CD1c-positive myeloid dendritic cell (primary cell): ENCODE measurements at regions not wholly inside any gene's neighbourhood (a gene's known extent, or its start where the extent isn't known, plus 50 kb on each side); places are given as distances from the start of the nearest gene placed in this dataset.

Experiments
- DNase-seq: peaks from one replicate; pipeline ENCODE4 v3.0.0-alpha.2; 2016; ENCODE audit errors: extremely low spot score

DNA sequence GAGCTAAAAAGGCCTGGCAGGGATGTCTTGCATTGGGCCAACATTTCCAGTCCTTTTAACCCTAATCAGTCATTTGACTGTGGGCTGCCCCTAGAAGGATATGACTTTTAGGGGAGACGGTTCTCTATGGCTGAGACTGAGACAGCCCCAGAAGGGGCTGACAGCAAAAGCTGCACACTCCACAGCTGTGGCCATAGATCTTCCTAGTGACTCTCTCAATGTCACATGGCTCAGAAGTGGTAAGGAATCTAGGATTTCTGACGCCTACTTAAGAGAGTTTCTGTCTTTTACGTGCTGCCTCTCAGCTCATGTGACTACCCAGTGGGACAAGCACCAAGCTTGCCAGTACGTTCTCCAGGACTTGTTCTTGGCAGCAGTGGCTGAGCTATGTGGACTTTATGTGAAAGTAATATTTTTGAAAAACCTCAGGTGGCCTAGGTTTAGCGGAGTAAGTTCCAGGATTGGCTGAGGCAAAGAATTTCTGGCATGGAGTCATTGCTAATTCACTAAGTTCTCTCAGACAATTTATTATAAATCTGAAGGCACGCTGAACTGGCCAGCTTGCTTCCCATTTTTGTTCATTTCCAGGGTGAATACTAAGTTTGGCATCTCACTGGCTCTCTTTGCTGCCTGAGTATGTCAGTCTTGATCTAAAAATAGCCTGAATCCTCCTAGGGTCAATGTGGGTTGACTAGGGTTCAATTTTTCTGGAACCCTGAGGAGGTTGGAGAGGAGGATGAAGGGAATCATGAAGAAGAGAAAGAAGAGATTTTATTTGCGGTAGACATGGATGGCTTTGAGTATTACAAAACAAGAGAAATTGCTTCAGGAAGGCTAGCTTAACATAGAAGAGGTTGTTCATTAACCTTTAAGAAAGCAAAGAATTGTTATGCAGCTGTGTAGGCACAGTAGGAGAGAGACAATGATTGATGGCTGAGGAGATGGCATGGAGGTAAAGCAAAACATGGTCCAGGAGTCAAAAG, 271.8 kb downstream of the AEBP2 start:
- no peak for DNase-seq

DNA sequence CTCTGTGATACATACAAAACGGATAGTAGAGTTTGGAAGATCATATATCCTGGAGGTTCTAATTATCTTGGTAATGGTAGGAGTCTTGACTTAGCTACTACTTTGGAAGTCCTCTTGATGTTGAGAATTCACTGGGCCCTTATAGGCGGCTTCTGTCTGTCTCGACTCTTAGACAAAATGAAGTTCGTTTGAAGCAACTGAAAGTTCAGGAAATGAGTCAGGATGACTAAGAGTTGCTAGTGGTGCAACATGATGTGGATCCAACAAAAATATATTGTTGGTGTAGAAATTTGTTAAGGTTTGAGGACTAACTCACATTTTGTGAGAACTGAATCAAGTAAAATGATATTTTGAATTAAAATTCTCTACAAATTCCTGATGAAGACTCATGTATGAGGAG, 272.7 kb downstream of the AEBP2 start:
- no peak for DNase-seq

DNA sequence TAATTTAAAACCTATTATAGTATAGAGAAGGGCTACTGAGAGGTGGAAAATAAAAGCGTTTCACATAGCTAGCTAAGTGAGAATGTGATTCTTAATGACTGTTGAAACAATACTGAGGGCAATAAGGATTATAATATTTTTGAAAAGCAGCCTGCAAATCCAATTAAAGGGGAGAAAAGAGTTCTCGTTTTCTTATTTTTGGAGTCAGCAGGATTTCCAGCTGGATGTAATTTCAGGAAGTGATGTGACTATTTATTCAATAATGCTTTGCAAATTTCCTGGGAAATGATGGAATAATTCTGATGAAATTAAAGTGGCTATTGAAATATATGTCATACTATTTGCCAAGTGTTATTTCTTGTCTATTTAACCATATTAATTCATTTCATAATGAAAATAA, 279.1 kb downstream of the AEBP2 start:
- no peak for DNase-seq

DNA sequence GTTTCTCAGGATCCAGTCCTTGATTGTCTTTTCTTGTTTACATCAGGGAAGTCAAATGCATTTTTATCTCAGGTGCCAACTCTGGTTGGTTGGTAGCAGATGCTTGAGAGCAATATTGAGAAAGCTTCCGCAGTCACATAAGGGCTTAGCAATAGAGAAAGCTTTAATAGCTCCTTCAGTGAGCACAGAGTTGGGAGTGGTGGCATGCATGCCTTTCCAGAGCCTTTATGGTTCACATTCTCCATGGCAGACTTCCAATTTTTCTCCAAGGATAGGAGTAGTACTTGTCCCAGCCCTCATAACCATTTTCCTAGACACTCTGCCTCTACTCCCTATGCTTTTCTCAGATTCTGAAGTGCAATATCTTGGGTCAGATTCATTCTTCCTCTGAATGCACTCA, 280.4 kb downstream of the AEBP2 start:
- no peak for DNase-seq

DNA sequence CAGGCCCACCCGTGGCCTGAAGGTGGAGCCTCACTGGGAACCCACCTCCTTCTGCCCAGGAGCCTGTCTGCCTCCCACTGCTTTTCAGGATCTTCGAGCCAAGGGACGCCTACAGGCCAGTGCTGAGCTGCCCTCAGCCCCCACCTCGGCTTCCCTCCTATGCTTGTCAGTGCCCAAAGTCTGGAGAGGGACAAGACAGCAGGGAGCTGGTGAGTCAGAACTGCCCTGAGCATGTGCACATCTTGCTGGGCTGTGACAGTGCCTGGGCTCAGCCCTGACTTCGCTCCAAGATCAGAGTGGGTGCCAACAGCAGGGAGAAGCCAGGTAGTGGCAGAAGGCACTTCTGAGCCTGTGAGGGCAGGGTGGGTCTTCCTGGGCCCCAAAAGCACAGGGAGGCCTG, 286.8 kb downstream of the AEBP2 start:
- DNase-seq: no peak

DNA sequence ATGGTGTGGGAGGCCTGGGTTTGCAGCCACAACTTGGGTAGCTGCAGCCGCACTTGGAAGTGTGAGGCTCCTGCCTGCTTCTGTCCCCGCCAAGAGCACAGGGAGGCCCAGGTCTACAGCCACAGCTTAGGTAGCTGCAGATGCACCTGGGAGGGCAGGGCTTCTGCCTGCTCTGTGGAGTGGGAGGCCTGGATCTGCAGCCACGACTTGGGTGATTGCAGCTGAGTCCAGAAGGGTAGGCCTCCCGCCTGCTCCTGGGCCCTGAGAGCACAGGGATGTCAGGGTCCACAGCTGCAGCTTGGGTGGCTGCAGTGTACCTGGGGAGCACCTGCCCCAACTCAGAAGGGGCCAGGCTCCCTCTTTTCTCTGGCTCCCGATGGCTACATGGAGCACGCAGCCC, 287.3 kb downstream of the AEBP2 start:
- DNase-seq: no peak

DNA sequence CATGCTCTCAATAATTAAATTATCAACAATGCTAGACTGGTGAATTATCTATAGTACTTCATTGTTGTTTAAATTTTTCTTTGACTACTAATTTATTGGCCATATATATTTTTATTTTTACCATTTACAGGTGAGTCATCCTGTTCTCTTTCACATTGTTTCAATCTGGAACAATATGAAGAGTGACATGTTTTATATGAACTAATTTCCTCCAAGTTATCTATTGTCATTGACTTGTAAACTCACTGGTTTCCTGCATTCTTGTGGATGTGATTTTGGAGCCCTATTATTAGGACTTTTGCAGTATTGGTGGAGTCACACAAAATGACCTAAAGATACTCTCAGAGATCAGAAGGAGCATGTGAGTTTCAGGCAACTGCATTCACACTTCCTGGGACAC, 297.7 kb downstream of the AEBP2 start:
- DNase-seq: no peak

DNA sequence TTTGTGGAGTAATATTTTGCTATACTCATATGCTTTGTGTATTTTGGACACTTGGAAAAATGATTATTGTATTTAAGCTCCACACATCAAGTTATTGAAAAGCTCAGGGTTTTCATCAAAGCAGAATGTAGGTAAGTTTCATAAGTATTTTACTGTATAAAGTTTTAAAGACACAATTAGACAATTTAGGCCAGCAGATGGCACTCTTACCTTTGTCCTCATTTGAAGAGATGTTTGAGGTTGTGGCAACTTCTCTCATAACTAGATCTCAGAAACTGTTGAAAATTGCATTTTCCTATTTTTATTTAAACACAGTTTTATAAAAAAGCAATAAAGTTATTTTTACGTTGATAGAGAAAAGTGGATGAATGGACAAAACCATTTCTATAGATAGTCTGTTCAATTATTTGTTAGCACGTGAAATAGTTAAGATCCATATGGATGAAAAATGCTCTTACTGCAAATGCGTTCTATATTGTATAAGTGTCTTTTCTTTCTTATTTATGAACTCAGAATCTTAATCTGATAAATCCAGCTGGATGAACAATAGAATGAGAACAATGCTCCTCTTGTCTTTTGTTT, 300.0 kb downstream of the AEBP2 start:
- peak; percentile 73 for DNase-seq

DNA sequence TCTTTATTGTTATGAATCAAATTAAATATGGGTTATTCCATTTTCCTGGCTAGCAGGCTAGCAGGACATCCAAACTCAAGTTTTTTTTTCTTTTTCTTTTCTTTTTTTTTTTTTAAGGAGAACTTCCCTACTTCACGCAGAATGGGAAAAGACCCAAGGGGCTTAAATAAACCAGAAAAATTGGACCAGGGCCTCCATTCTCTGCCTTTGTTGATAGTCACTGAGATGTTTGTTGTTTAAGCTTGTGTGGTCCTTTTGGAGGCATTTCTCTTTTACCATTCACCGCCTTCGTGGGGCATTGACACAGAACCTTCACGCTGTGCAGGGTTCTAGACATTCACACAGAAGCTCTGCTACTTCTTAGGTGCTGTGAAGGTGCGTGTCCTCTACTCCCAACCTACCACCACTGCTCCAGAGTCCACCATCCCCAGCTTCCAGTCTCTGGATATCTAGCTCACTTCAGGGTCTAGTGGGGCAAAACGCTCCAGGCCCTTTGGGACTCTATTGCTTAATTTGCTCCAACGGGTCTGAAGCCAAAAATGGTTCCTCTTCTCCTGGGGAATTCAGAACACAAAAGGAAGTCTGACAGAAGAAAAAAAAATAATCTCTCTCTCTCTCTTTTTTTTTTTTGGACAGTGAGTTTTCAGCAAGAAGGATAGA, 301.3 kb downstream of the AEBP2 start:
- no peak for DNase-seq

DNA sequence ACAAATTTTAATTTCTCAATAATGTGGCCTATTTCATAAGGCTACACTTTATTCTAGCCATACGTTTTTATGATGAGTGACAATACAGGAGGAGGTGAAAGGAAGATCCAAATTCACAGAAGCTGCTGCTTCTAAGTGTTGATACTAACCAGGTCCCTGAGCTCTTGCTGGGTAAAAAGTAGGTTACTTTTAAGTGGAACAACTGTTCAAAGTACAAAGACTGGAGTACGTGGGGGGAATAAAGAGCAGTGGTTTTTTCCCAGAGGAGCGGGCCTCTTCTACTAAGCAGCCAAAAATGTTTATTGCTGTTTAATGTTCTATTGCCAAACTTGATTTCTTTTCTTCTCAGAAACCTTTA, 301.8 kb downstream of the AEBP2 start:
- DNase-seq: no peak

DNA sequence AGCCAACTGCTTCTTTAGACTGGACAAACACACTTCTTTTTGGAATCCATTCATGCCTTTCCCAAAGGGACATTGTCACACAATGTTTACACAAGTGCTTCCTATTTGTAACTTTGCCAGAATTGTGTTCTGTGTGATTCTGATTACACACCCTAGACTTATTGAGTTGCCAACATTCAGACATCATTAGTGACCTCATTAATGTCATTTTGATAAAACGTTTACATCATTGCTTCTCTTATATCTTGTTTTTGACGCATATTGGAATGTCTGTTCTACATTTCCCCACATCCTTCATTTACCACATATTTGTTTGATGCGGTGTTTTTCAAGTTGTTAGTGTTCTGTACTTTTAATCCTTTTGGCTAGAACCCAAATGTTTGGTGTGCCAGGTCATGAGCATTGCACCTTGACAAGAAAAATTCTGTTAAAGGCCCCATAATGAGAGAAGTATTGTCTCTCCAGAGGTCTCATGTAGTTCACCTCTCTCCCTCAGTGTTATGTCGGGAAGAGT, 305.5 kb downstream of the AEBP2 start:
- DNase-seq: no peak

DNA sequence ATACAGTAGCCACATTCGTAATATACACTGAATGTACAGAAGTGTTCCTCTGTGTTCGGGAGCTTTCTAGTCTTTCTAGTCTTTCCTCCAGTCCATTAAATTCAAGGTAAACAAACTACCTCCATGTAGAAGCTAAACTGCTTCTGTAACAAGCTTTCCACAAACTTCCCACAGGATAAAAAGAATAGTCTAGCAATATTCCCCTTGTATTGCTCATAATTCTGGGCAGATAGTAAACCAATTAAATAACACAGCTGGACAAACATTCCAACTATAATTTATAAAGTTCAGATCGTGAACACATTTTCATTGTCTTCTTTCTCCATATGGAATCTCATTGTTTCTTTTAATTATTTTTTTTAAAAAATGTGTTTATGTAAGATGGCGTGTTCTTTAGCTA, 307.2 kb downstream of the AEBP2 start:
- no peak for DNase-seq

DNA sequence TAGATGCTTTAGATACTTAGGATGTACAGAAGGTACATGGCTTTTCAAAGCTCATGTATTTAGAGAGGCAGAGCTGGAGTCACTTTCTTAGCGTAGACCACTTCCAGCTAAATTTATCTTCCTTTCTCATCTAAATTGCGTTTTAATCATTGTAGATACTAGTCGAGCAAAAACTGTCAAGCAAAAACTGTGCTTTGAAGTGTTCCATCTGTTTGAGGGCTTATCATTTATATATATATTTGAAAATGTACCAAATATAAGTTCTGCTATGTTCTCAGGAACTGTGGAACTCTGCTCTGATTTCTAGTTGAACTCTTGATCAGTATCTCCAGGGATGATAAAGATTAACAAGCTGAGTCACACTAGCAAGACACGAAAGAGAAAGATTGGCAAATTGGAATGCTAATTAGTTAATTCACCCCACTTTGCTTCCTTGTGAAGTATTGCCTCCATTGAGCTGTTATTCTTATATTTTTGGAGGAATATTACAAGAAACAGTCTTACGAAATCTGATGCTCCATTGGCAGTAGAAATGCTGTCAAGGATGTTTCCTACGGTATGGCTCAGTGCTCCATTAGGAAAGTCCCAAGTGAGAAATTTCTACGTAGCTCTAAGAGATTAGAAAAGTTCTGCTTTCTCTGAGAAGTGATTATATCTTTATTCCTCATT, 310.7 kb downstream of the AEBP2 start:
- no peak for DNase-seq

DNA sequence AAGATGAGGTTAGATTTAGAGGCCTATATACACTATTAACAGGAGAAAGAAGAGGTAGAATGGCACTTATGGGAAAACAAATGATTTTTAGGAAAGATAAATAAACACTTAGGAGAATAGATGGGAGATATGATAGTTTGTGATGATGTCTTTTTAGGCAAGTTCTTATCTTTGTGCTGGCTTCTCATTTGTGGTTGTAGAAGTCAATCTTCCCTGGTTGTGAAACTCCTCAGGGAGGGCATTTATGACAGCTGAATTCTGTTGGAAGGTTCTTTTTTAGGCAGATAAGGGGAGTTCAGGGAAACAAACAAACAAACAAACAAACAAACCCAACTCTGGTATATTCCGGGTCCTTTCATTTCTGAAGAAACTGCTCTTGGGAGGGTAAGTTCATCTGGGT, 311.8 kb downstream of the AEBP2 start:
- no peak for DNase-seq

DNA sequence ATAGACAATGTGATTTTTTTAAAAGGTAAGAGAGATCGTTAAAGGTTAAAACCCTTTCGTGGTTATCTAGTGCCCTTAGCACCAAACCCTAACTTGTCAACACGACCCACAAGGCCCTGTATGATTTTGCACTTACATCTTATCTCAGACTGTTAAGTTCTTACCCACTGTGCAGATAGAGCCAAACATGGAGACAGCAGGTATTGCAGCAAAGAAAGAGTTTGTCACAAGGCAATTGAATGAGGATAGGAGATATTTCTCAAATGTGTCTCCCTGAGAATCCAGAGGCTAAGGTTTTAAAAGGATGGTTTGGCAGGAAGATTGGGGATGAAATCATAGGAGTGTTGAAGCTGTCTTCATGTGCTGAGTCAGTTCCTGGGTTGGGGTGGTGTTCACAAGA, 313.4 kb downstream of the AEBP2 start:
- DNase-seq: no peak

DNA sequence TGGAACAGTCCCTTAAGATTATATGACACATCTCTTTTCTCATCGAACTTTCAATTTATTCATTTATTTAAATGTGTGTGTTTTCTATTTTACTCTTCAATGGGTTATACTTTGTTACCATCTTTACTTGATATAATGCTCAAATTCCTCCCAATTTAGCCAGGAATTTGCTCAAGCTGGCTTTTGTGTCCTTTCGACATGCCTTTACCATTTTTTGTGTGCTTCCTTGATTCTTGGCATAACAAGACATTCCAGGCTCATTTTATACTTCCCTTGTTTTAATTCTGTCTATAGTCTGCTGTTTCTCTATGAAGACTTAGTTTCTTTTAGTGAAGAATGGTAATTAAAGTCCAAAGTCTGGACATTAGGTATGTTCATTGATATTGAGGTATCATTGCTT, 315.8 kb downstream of the AEBP2 start:
- DNase-seq: no peak

DNA sequence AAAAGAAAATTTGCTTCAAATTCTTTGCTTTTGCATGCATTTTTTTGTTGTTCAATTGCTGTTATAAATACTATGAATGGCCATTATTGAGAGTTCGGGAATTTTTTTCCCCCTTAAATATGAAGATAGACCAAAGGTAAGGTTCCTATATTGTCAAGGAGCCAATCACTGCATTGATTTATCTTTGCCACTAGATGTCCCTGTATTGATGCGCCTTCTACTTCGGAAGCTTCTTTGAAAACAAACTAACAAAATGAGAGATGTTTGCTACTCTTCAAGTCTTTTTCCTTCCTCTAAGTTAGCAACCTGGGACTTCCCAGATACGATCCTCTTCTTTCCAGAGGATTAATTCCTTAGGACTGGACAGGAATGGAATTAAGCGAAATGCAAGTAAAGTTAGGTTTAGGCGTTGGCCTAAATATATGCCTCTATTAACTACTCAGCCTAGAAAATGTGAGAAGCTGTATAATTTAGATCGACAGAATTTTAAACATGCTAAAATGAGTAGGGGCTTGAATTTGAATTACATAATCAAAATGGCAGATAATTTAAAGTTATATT, 318.1 kb downstream of the AEBP2 start:
- peak; percentile 37 for DNase-seq

DNA sequence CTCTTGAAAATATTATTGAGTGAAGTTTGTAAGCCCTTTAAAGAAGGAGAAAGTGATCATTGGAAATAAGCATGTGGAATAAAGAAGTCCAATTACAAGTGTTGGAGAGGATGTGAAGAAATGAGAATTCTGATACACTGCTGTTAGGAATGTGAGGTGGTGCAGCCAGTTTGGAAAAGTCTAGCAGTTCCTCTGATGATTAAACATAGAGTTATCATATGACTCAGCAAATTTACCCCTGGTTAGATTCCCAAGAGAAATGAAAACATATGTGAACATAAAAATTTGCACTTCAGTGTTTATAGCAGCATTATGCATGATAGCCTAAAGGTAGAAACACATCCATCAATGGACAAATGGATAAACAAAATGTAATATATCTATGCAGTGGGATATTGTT, 319.9 kb downstream of the AEBP2 start:
- DNase-seq: no peak

DNA sequence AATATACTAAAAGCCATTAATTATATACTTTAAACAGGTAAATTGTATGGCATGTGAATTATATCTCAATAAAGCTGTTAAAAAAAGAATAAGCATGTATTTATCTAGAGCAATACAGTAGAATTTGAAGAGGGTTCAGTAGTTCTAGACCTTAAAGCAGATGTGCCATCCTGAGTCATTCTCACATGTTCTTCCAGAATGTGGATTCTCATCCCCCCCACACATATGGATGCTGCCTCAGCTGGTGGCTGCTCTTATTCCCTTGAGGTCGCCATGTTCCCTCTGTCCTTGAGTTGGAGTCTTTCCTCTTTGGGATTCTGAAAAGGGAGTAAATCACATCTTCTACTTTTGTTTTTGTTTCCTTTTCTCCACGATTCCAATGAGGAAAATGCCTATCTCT, 321.3 kb downstream of the AEBP2 start:
- DNase-seq: no peak

DNA sequence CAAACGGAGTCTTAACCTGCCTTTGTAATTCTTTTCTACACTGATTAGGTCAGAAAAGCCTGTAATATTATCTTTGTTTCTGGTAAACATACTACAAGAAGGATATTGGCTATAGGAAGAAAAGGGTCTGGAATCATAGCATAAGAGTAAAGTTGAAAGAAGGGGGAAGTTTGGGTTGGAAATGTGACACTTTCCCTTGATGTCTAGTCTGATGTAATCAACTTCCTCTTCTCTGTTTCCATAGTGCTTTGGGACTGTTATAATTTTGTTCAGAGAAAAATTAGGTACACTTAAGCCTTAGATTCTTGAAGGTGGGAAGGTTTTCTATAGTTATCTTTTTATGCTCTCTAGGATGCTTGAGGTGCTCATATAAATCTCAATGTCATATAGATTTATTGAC, 322.2 kb downstream of the AEBP2 start:
- peak; percentile 74 for DNase-seq

DNA sequence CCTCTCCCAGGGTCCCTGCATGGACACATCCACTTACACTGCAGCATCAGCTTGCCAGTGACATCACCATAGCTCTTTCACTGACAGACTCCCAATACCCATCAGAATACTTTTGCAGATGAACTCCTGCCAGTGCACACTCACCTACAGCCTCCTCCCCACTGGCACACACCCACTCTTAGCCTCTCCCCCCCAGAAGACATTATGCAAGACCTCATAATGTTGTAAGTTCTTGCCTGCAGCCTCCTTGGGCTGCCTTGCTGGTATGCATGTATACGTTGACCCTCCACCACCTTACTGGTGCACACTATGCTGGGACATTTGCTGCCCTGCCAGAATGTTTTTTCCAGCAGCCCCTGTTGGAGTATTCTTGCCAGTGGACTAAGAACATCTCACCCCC, 324.2 kb downstream of the AEBP2 start:
- DNase-seq: no peak

DNA sequence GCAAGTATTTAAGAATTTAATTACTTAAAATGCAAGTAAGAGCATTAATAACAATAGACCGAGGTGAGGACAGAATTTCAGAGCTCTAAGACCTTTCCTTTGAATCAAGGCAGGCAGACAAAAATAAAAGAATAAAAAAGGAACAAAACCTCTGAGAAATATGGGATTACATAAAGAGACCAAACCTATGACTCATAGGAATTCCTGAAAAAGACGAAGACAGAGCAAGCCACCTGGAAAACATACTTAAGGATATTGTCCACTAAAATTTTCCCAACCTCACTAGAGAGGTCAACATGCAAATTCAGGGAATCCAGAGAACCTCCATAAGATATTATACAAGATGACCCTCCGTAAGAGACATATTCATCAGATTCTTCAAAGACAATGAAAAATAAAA, 325.1 kb downstream of the AEBP2 start:
- no peak for DNase-seq
